ENCODE measurements at regions not wholly inside any gene's neighbourhood (a gene's known extent, or its start where the extent isn't known, plus 50 kb on each side); places are given as distances from the start of the nearest gene placed in this dataset.

DNA sequence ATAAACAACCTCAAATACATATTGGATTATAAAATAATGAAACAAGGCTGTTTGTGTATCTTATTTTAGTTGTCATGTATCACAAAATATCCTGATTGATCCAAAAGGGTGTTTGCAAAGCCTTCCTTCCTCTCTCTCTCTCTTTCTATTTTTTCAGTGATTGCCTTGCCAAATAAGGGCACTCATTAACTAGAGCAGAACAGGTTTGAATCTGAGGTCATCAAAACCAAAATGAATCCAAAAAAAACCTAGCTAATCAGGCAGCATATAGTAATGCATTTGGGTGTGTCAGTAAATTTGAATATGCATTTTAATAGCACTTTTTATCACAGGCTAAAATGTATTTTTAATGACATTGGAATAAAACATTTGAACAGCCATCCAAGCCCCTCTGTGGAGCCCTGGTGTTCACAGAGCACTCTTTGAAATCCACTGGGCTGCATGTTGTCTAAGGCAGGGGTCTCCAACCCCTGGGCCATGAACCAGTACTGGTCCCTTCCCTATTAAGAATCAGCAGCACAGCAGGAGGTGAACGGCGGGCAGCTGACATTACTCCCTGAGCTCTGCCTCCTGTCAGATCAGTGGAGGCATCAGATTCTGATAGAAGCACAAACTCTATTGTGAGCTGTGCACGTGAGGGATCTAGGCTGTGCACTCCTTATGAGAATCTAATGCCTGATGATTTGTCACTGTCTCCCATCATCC, 171.8 kb upstream of the RAI14 start:
- ATAC-seq (ENCODE audit: low FRiP score) = no peak
- TF ChIP-seq, protein P1, sequence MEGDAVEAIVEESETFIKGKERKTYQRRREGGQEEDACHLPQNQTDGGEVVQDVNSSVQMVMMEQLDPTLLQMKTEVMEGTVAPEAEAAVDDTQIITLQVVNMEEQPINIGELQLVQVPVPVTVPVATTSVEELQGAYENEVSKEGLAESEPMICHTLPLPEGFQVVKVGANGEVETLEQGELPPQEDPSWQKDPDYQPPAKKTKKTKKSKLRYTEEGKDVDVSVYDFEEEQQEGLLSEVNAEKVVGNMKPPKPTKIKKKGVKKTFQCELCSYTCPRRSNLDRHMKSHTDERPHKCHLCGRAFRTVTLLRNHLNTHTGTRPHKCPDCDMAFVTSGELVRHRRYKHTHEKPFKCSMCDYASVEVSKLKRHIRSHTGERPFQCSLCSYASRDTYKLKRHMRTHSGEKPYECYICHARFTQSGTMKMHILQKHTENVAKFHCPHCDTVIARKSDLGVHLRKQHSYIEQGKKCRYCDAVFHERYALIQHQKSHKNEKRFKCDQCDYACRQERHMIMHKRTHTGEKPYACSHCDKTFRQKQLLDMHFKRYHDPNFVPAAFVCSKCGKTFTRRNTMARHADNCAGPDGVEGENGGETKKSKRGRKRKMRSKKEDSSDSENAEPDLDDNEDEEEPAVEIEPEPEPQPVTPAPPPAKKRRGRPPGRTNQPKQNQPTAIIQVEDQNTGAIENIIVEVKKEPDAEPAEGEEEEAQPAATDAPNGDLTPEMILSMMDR (IDR thresholded peaks at IDR 0.05) = no peak
- no peak for DNase-seq (ENCODE audit: low spot score)

DNA sequence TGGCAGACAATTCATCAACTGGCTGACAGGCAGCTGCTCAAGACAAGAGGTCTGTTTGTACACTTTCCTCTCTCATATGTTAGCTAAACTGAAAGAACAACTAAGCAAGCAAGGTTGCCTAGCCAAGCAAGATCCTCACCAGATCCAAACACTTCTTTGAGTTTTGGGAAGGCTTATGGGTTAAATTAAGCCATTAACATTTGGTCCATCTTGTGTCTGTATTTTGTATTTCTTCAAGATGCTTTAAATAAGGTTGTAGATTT, 170.4 kb upstream of the RAI14 start:
- TF ChIP-seq, protein P1 (IDR thresholded peaks at IDR 0.05) = no peak
- ATAC-seq (ENCODE audit: low FRiP score) = no peak
- DNase-seq (ENCODE audit: low spot score) = no peak

DNA sequence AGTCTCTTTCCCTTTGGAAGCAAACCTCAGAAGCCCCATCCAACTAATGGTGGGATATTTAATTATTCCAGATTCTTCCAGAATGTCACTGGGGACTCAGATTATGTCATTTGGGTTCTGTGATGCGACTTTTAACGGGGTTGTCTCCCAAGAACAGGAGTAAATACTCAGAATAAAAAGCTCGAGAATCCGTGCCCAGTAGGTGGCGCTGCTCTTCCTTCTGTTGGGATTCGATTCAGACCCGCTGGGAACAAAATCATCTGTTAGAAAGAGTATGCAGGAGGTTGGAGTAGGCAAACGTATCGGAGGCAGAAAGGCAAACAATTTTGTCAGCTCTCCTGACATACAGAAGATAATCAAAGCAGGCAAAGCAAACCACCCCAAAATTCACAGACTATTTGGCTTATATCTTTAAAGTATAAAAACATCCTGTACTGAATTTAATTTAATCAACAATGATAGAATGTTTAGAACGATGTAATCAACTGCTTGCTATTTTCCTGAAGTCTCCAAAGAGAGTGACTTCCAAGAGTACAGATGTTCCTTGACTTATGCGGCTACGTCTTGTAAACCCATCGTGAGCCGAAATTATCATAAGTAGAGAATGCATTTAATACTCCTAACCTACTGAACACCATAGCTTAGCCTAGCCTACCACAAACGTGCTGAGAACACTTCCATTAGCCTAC, 169.8 kb upstream of the RAI14 start:
- no peak for ATAC-seq (ENCODE audit: low FRiP score)
- TF ChIP-seq, protein P1 (IDR thresholded peaks at IDR 0.05) = peak in 1 of 3 donors; percentile 46
- DNase-seq (ENCODE audit: low spot score) = peak; percentile 82

DNA sequence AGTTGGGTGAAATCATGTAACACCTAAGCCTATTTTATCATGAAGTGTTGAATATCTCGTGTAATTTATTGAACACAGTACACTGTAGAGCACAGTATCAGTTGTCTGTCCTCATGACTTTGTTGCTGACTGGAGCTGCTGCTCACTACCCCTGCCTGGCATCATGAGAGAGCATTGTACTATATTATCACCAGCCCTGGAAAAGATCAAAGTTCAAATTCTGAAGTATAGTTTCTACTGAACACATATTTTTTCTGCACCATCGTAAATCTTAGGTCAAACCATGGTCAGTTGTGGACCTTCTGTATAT, 169.3 kb upstream of the RAI14 start:
- TF ChIP-seq, protein P1 (IDR thresholded peaks at IDR 0.05) = no peak
- no peak for DNase-seq (ENCODE audit: low spot score)
- ATAC-seq (ENCODE audit: low FRiP score) = no peak

DNA sequence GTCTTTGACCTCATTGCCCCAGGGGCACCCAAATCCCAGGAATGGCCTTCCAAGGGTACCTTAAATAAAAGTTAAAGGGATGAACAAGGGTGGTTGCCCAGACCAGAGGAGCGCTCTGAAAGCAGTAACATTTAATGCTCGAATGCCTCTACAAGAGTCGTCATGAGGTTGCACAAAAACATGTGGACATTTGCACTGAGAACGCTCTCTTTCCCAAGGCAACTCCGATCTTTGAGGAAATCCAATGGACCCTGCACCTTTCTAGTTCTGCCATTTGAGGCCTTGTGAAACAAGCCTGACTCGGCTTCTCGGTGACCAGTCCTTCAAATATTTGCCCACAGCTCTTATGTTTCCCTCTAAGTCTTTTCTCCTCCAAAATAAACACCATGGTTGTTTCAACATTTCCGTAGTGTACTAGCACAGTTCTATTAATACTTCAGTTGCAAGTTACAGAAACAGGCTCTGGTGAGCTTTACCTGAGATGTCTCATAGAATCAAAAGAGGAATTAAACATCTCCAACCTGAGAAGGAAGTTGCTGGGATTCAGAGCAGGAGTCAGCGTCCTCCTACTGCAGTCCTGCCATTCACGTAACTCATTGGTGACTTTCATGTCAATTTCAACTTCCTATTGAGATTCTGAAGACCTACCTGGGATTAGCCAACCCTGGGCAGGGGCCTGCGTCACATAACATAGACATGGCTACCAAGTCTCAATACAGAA, 168.8 kb upstream of the RAI14 start:
- ATAC-seq (ENCODE audit: low FRiP score) (no peak), DNase-seq (ENCODE audit: low spot score) (no peak)
- TF ChIP-seq, protein P1 (IDR thresholded peaks at IDR 0.05) = no peak

DNA sequence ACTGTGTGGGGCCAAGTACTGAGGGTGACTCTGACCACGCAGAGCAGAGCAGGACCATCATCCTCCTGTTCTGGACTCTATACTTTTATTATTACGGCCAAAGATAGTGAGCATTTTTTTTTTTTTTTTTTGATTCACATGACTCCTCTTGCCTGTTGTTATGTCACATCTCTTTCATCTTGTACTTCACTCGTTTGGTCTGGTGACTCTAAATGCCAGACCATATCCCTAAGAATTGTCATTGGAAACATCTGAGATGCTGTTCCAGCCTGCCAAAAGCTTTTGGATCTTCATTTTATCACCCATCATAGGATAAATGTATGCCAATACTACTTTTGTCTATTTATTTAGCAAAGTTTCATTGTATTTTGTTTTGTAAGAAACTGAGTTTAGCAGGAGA, 168.2 kb upstream of the RAI14 start:
- TF ChIP-seq, protein P1 (IDR thresholded peaks at IDR 0.05) = no peak
- ATAC-seq (ENCODE audit: low FRiP score) (no peak), DNase-seq (ENCODE audit: low spot score) (no peak)

DNA sequence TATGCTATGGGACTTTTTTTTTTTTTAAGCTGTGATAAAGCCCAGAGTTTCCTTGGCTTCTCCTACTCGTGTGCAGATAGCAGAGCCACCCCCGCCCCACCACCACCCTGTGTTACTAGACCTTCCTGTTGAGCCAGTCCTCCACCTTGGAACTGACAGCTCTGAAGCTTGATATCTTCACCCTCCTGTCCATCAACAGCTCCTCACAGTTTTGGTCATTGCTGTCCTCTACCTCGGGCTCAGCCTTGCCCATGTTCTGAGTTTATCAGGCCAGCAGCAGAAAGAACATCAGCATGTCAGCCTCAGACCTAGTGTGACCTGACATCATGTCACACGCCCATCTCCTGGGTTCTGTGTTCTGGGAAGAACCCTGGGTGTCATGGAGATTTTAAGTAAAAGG, 167.1 kb upstream of the RAI14 start:
- DNase-seq (ENCODE audit: low spot score) (no peak), ATAC-seq (ENCODE audit: low FRiP score) (no peak)
- TF ChIP-seq, protein P1 (IDR thresholded peaks at IDR 0.05) = no peak
